ENCODE measurements at regions not wholly inside any gene's neighbourhood (a gene's known extent, or its start where the extent isn't known, plus 50 kb on each side); places are given as distances from the start of the nearest gene placed in this dataset.

GRCh38 chr3:193868590-193868989, 267.4 kb upstream of the HES1 start:
- TF ChIP-seq SP1 (IDR thresholded peaks at IDR 0.05) (no peak), ATF3 (IDR thresholded peaks at IDR 0.05) (no peak), HNF4A (conservative IDR thresholded peaks at IDR 0.05) (no peak), MAX (IDR thresholded peaks at IDR 0.05) (no peak), EGR1 (IDR thresholded peaks at IDR 0.05; ENCODE audit: low read depth in 2 of 2) (no peak), RAD21 (IDR thresholded peaks at IDR 0.05) (no peak), GABPA (IDR thresholded peaks at IDR 0.05 in 1 of 2, conservative IDR thresholded peaks at IDR 0.05 in 1 of 2) (no peak), RXRA (IDR thresholded peaks at IDR 0.05) (no peak), REST (IDR thresholded peaks at IDR 0.05) (no peak), FOXA2 (IDR thresholded peaks at IDR 0.05) (no peak), ZBTB33 (IDR thresholded peaks at IDR 0.05) (no peak), CTCF (IDR thresholded peaks at IDR 0.05; ENCODE audit: low read depth, low read length, missing input control) (no peak), NR2F2 (IDR thresholded peaks at IDR 0.05) (no peak), YY1 (IDR thresholded peaks at IDR 0.05) (no peak)

More at GRCh38 chr3:193868590-193868989, 267.4 kb upstream of the HES1 start:
- WGBS = 94% methylated on average over 7 of the region's 7 CpGs
- Histone ChIP-seq H3K36me3 (ENCODE audit: control insufficient read depth in 4 of 4, insufficient read depth in 3 of 4, low read depth in 1 of 4, low read length in 3 of 4) (no peaks in the 10 kb centered on the region), H3K9ac (ENCODE audit: low read depth in 1 of 2, low read length in 2 of 2) (no peak overlapping the region), H3K27me3 (ENCODE audit: control insufficient read depth in 4 of 4, insufficient read depth in 4 of 4, low read length in 3 of 4) (no peaks in the 10 kb centered on the region), H3K27ac (ENCODE audit: low read depth in 1 of 2, low read length in 2 of 2) (no peak overlapping the region), H3K4me1 (ENCODE audit: control insufficient read depth in 4 of 4, insufficient read depth in 4 of 4, low read length in 3 of 4) (no peaks in the 10 kb centered on the region), H3K4me3 (ENCODE audit: low read depth in 1 of 3, low read length in 3 of 3) (no peak overlapping the region), H3K9me3 (ENCODE audit: control insufficient read depth in 4 of 4, low read length in 3 of 4) (no peaks in the 10 kb centered on the region)
- no peak for DNase-seq (ENCODE audit: low spot score)

Measured in liver (tissue), 8 donors.